Ishikawa (cell line): ENCODE measurements at regions not wholly inside any gene's neighbourhood (a gene's known extent, or its start where the extent isn't known, plus 50 kb on each side); places are given as distances from the start of the nearest gene placed in this dataset.

Experiments used
- CEBPB ChIP-seq: IDR thresholded peaks from 2 replicates; pipeline ENCODE4 v1.6.1; 2012
- CREB1 ChIP-seq: IDR thresholded peaks from 2 replicates; pipeline ENCODE4 v1.6.1; 2012; ENCODE audit warnings: low read depth
- EGR1 ChIP-seq: IDR thresholded peaks from 2 replicates; pipeline ENCODE4 v1.6.1; 2012
- EP300 ChIP-seq: IDR thresholded peaks from 2 replicates; pipeline ENCODE4 v1.6.1; 2012; ENCODE audit warnings: borderline replicate concordance
- FOXM1 ChIP-seq: IDR thresholded peaks from 2 replicates; pipeline ENCODE4 v1.6.1; 2012; ENCODE audit warnings: low read depth, borderline replicate concordance
- MAX ChIP-seq: IDR thresholded peaks from 2 replicates; pipeline ENCODE4 v1.6.1; 2012
- NFIC ChIP-seq: IDR thresholded peaks from 2 replicates; pipeline ENCODE4 v1.6.1; 2012
- RAD21 ChIP-seq: IDR thresholded peaks from 2 replicates; pipeline ENCODE4 v1.6.1; 2012; ENCODE audit warnings: low read depth
- REST ChIP-seq: IDR thresholded peaks from 2 replicates; pipeline ENCODE4 v1.6.1; 2012; ENCODE audit warnings: low read depth, mild to moderate bottlenecking
- TAF1 ChIP-seq: IDR thresholded peaks from 2 replicates; pipeline ENCODE4 v1.6.1; 2012; ENCODE audit warnings: low read depth, mild to moderate bottlenecking
- TCF12 ChIP-seq: IDR thresholded peaks from 2 replicates; pipeline ENCODE4 v1.6.1; 2012; ENCODE audit warnings: low read depth
- TEAD4 ChIP-seq: IDR thresholded peaks from 2 replicates; pipeline ENCODE4 v1.6.1; 2012
- USF1 ChIP-seq: IDR thresholded peaks from 2 replicates; pipeline ENCODE4 v1.6.1; 2012
- YY1 ChIP-seq: IDR thresholded peaks from 2 replicates; pipeline ENCODE4 v1.6.1; 2012; ENCODE audit warnings: low read depth
- ZBTB7A ChIP-seq: IDR thresholded peaks from 2 replicates; pipeline ENCODE4 v1.6.1; 2012; ENCODE audit warnings: low read depth

GRCh38 chr16:26993511-26993910, 73.2 kb upstream of the C16orf82 start:
- TF ChIP-seq TAF1 (no peak), TEAD4 (no peak), YY1 (no peak), NFIC (no peak), REST (no peak), TCF12 (no peak), ZBTB7A (no peak), USF1 (no peak), EP300 (no peak), RAD21 (no peak), CEBPB (no peak), FOXM1 (no peak), CREB1 (no peak)

GRCh38 chr16:26993963-26994362, 72.8 kb upstream of the C16orf82 start:
- TF ChIP-seq FOXM1 (no peak), TAF1 (no peak), EP300 (no peak), MAX (no peak), YY1 (no peak), EGR1 (no peak), TCF12 (no peak), ZBTB7A (no peak), USF1 (no peak), NFIC (no peak), CEBPB (no peak), CREB1 (no peak), REST (no peak), RAD21 (no peak), TEAD4 (no peak)

GRCh38 chr16:26995522-26995921, 71.2 kb upstream of the C16orf82 start:
- no peak for TF ChIP-seq CEBPB
- TF ChIP-seq USF1, result 0 out of 2 replicates have a peak, but pooled peaks have one; percentile 9

- TF ChIP-seq EGR1, result no peak
- no peak for TF ChIP-seq RAD21
- no peak for TF ChIP-seq TAF1
- TF ChIP-seq FOXM1, result no peak
- TF ChIP-seq TCF12, result no peak
- no peak for TF ChIP-seq ZBTB7A
- no peak for TF ChIP-seq NFIC
- no peak for TF ChIP-seq TEAD4
- TF ChIP-seq MAX, result no peak
- no peak for TF ChIP-seq CREB1
- no peak for TF ChIP-seq CEBPB
- no peak for TF ChIP-seq REST
- no peak for TF ChIP-seq EP300
- TF ChIP-seq USF1, result no peak
- no peak for TF ChIP-seq YY1
Measured at GRCh38 chr16:27005386-27005785, 61.3 kb upstream of the C16orf82 start.
